NT2/D1 (cell line): ENCODE measurements at regions not wholly inside any gene's neighbourhood (a gene's known extent, or its start where the extent isn't known, plus 50 kb on each side); places are given as distances from the start of the nearest gene placed in this dataset.

Source experiments
- SUZ12 ChIP-seq: IDR thresholded peaks from 2 replicates; pipeline ENCODE4 v1.6.1; 2011; ENCODE audit not compliant: insufficient read length, insufficient read depth; ENCODE audit errors: extremely low read depth
- YY1 ChIP-seq: IDR thresholded peaks from 2 replicates; pipeline ENCODE4 v1.6.1; 2011; ENCODE audit not compliant: insufficient read length, insufficient read depth
- ZNF274 ChIP-seq: IDR thresholded peaks from 2 replicates; pipeline ENCODE4 v1.6.1; 2011; ENCODE audit warnings: mild to moderate bottlenecking, low read depth, low read length

- TF ChIP-seq YY1 (no peak), SUZ12 (no peak), ZNF274 (no peak)
These were observed 191.8 kb downstream of the OPA1 start for GRCh38 chr3:193784822-193785221.
